HCT116 (cell line): ENCODE measurements at regions not wholly inside any gene's neighbourhood (a gene's known extent, or its start where the extent isn't known, plus 50 kb on each side); places are given as distances from the start of the nearest gene placed in this dataset.

ENCODE experiments used
- ATAC-seq: fragments of 200-7000 bp; cut with Tn5 transposase; 2 replicates; pipeline ENCODE4 v1.9.1; 2020; ENCODE audit warnings: mild to moderate bottlenecking, moderate library complexity
- BruUV-seq: library from RNA; stranded (reverse); fragments of 400-500 nt; replicated peaks from 2 replicates; lab custom pipeline; 2021; lab: Mats Ljungman, UMichigan
- CTCF ChIA-PET: fragments of 300-600 bp; sonication (Branson Sonifier 250); formaldehyde crosslinking; loops from one replicate; lab custom pipeline; 2021; ENCODE audit warnings: antibody characterized with exemption; lab: Charles Lee
- POLR2A ChIA-PET: fragments of 300-600, 350-600 bp; sonication (Branson Sonifier 250); formaldehyde crosslinking; loops from one replicate; lab custom pipeline; 2021; ENCODE audit warnings: antibody characterized with exemption; lab: Charles Lee
- RAD21 ChIA-PET, 2 experiments: fragments of 300-600 bp; sonication (Branson Sonifier 250); formaldehyde crosslinking; loops; one replicate each; lab custom pipeline; 2023; ENCODE audit warnings: low total read pairs in 2 of 2; ENCODE audit not compliant: uncharacterized antibody in 2 of 2, unreplicated experiment in 2 of 2, low non-redundant PET in 1 of 2; lab: Charles Lee
- DNase-seq: peaks from one replicate; pipeline ENCODE4 v3.0.0-alpha.2; 2010; ENCODE audit warnings: low read depth, low spot score
- H2AFZ ChIP-seq: fragments of 200-600 bp; shearing (Covaris generic), sonication (generic); 2 replicates; pipeline ENCODE4 v1.6.1; 2017; ENCODE audit warnings: low read depth, mixed run types, mixed read lengths, antibody characterized with exemption, low read length; ENCODE audit not compliant: poor library complexity, severe bottlenecking
- H3K27ac ChIP-seq: 2 replicates; pipeline ENCODE4 v1.5.1; 2012; ENCODE audit warnings: low read depth, low read length
- H3K27me3 ChIP-seq: fragments of 200-600 bp; sonication (generic); 2 replicates; pipeline ENCODE4 v1.6.1; 2016; ENCODE audit warnings: mixed run types, low read length, mixed read lengths; ENCODE audit not compliant: insufficient read depth
- H3K36me3 ChIP-seq, 2 experiments: fragments of 200-500 bp in 1 of 2; fragments of 200-600 bp in 1 of 2; sonication (Bioruptor generic) in 1 of 2; sonication (generic) in 1 of 2; 2 replicates each; pipeline versions ENCODE4 v1.5.1 to v1.6.1; 2014 to 2016; ENCODE audit warnings: low read length in 2 of 2, inconsistent platforms in 1 of 2, mixed read lengths in 1 of 2, mixed run types in 1 of 2; ENCODE audit not compliant: insufficient read depth in 2 of 2, control insufficient read depth in 1 of 2
- H3K4me1 ChIP-seq, 2 experiments: fragments of 200-600 bp in 1 of 2; sonication (generic) in 1 of 2; 2 replicates each; pipeline versions ENCODE4 v1.5.1 to v1.6.1; 2012 to 2017; ENCODE audit warnings: low read length in 2 of 2, inconsistent platforms in 1 of 2, mild to moderate bottlenecking in 1 of 2, mixed read lengths in 1 of 2, mixed run types in 1 of 2, moderate library complexity in 1 of 2; ENCODE audit not compliant: insufficient read depth in 2 of 2, control insufficient read depth in 1 of 2
- H3K4me2 ChIP-seq: fragments of 200-600 bp; sonication (generic); 2 replicates; pipeline ENCODE4 v1.6.1; 2017; ENCODE audit warnings: mixed run types, low read length, mixed read lengths
- H3K4me3 ChIP-seq, 2 experiments: fragments of 200-600 bp in 1 of 2; sonication (generic) in 1 of 2; replicated peaks in 1 of 2; 2 replicates each; pipeline ENCODE4 v1.5.1; 2011 to 2016; ENCODE audit warnings: low read length in 2 of 2, control low read depth in 1 of 2, low read depth in 1 of 2, mild to moderate bottlenecking in 1 of 2, mixed read lengths in 1 of 2, mixed run types in 1 of 2
- H3K79me2 ChIP-seq: fragments of 200-600 bp; sonication (generic); 2 replicates; pipeline ENCODE4 v1.6.1; 2017; ENCODE audit warnings: mild to moderate bottlenecking, mixed run types, low read length, moderate library complexity, mixed read lengths; ENCODE audit not compliant: insufficient read depth
- H3K9ac ChIP-seq: fragments of 200-600 bp; sonication (generic); 2 replicates; pipeline ENCODE4 v1.6.1; 2016; ENCODE audit warnings: low read length, mixed read lengths
- H3K9me2 ChIP-seq: fragments of 200-600 bp; sonication (generic), shearing (Covaris generic); 2 replicates; pipeline ENCODE4 v1.6.1; 2017; ENCODE audit warnings: mixed run types, mild to moderate bottlenecking, moderate library complexity; ENCODE audit not compliant: insufficient read depth
- H3K9me3 ChIP-seq, 2 experiments: fragments of 200-500 bp in 1 of 2; fragments of 200-600 bp in 1 of 2; sonication (Bioruptor generic) in 1 of 2; sonication (generic) in 1 of 2; 2 replicates each; pipeline ENCODE4 v1.6.1; 2014 to 2017; ENCODE audit warnings: low read length in 2 of 2, mixed read lengths in 2 of 2, inconsistent platforms in 1 of 2, low read depth in 1 of 2, mild to moderate bottlenecking in 1 of 2, mixed run types in 1 of 2, moderate library complexity in 1 of 2; ENCODE audit not compliant: control insufficient read depth in 1 of 2, insufficient read depth in 1 of 2
- H4K20me1 ChIP-seq: fragments of 200-600 bp; sonication (generic), shearing (Covaris generic); 2 replicates; pipeline ENCODE4 v1.6.1; 2017; ENCODE audit warnings: mixed run types, mild to moderate bottlenecking, moderate library complexity; ENCODE audit not compliant: insufficient read depth
- ATF3 ChIP-seq: IDR thresholded peaks from 2 replicates; pipeline ENCODE4 v1.6.1; 2012
- CBX3 ChIP-seq: IDR thresholded peaks from 2 replicates; pipeline ENCODE4 v1.6.1; 2012; ENCODE audit warnings: low read depth
- CEBPB ChIP-seq: IDR thresholded peaks from 2 replicates; pipeline ENCODE4 v1.6.1; 2012; ENCODE audit warnings: low read depth
- CTCF ChIP-seq, 3 experiments: fragments of 200-600 bp in 1 of 3; sonication (generic) in 1 of 3; IDR thresholded peaks in 2 of 3; conservative IDR thresholded peaks in 1 of 3; 2 replicates each; pipeline ENCODE4 v1.5.1; 2012 to 2017; ENCODE audit warnings: low read depth in 2 of 3, low read length in 2 of 3, antibody characterized with exemption in 1 of 3, borderline replicate concordance in 1 of 3, control low read depth in 1 of 3, mild to moderate bottlenecking in 1 of 3, mixed read lengths in 1 of 3, mixed run types in 1 of 3, moderate library complexity in 1 of 3; ENCODE audit not compliant: insufficient read depth in 1 of 3
- ELF1 ChIP-seq: IDR thresholded peaks from 2 replicates; pipeline ENCODE4 v1.6.1; 2012; ENCODE audit warnings: low read depth, borderline replicate concordance
- EZH2 ChIP-seq: fragments of 200-600 bp; sonication (generic); IDR thresholded peaks from 2 replicates; pipeline ENCODE4 v1.6.1; 2017; ENCODE audit warnings: antibody characterized with exemption, mixed run types
- EZH2phosphoT487 ChIP-seq: fragments of 200-600 bp; IDR thresholded peaks from 2 replicates; pipeline ENCODE4 v1.6.1; 2018; ENCODE audit warnings: antibody characterized with exemption, borderline replicate concordance
- FOSL1 ChIP-seq: IDR thresholded peaks from 2 replicates; pipeline ENCODE4 v1.6.1; 2012; ENCODE audit warnings: low read depth
- JUND ChIP-seq: IDR thresholded peaks from 2 replicates; pipeline ENCODE4 v1.6.1; 2012
- POLR2AphosphoS5 ChIP-seq: IDR thresholded peaks from 2 replicates; pipeline ENCODE4 v1.6.1; 2011; ENCODE audit warnings: mild to moderate bottlenecking, low read depth, low read length, moderate library complexity
- RAD21 ChIP-seq: IDR thresholded peaks from 2 replicates; pipeline ENCODE4 v1.6.1; 2012; ENCODE audit warnings: low read depth, mild to moderate bottlenecking
- SIN3A ChIP-seq: IDR thresholded peaks from 2 replicates; pipeline ENCODE4 v1.6.1; 2012; ENCODE audit warnings: low read depth
- SP1 ChIP-seq: IDR thresholded peaks from 2 replicates; pipeline ENCODE4 v1.6.1; 2012; ENCODE audit warnings: low read depth
- TCF7L2 ChIP-seq: IDR thresholded peaks from 2 replicates; pipeline ENCODE4 v1.7.0; 2011; ENCODE audit warnings: borderline replicate concordance, inconsistent platforms; ENCODE audit not compliant: insufficient read depth, insufficient read length; ENCODE audit errors: extremely low read depth
- YY1 ChIP-seq: IDR thresholded peaks from 2 replicates; pipeline ENCODE4 v1.6.1; 2011; ENCODE audit warnings: low read length, low read depth, moderate library complexity, mild to moderate bottlenecking; ENCODE audit not compliant: insufficient replicate concordance; ENCODE audit errors: extremely low read depth
- ZBTB33 ChIP-seq: IDR thresholded peaks from 2 replicates; pipeline ENCODE4 v1.6.1; 2011; ENCODE audit warnings: mild to moderate bottlenecking, low read length, moderate library complexity; ENCODE audit not compliant: insufficient replicate concordance; ENCODE audit errors: extremely low read depth
- ZFX ChIP-seq: fragments of 450-650 bp; IDR thresholded peaks from 2 replicates; pipeline ENCODE4 v1.6.1; 2017
- ZNF274 ChIP-seq: fragments of 200-500 bp; sonication (Bioruptor generic); IDR thresholded peaks from 2 replicates; pipeline ENCODE4 v1.6.1; 2014; ENCODE audit warnings: mild to moderate bottlenecking, low read depth, low read length, inconsistent platforms
- intact Hi-C: fragments of 100-400 bp; cut with micrococcal nuclease; formaldehyde crosslinking; loops from 2 replicates; pipeline ENCODE4 v1.10.0; 2022
- TF ChIP-seq, protein P1 (sequence below): IDR thresholded peaks from 2 replicates; pipeline ENCODE4 v1.6.1; 2012; ENCODE audit warnings: low read depth
- TF ChIP-seq, protein P2 (sequence below): IDR thresholded peaks from 2 replicates; pipeline ENCODE4 v1.6.1; 2012

DNA sequence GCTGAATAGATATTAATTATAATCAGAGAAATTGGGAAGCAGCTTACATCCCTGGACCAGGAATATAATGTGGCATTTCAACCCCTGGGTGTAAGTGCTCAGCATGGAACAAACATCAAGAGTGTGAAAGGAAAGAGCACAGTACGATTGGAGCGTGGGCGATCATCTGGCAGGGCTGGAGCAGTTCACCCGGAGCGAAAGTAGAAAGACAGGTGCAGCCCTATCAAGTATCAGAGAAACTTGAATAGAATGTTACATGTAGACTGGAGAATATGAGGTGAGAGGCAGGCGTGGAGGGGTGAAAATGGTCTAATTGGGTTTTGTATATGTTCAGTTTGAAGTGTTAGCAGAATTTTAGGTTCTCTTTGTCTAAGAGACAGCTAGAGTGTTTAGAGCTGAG is 303.0 kb downstream of the MDFIC start:
- ChIA-PET POLR2A (no interaction called here), CTCF (no interaction called here)
- H3K27ac ChIP-seq = no peak overlapping the region

More for the DNA sequence above, 303.0 kb downstream of the MDFIC start:
- no peak for ATAC-seq
- H3K4me2 ChIP-seq = no peak overlapping the region
- no peaks in the 10 kb centered on the region for H4K20me1 ChIP-seq
- no peak overlapping the region for H2AFZ ChIP-seq
- no peaks in the 10 kb centered on the region for H3K9me3 ChIP-seq
- no peak overlapping the region for H3K9ac ChIP-seq
- BruUV-seq = no TSS peak
- no peaks in the 10 kb centered on the region for H3K36me3 ChIP-seq
- RAD21 ChIA-PET = no interaction called here
- no peak overlapping the region for H3K4me3 ChIP-seq
- no peak for DNase-seq
- H3K9me2 ChIP-seq = no peaks in the 10 kb centered on the region
- H3K27me3 ChIP-seq = no peaks in the 10 kb centered on the region
- intact Hi-C loops = no loop called here
- H3K4me1 ChIP-seq = peaks cover 9 to 10% of the 10 kb centered on the region in 2 experiments; a peak in 3 of 4 replicates
- TF ChIP-seq CBX3 (no peak), CTCF (IDR thresholded peaks at IDR 0.05 in 2 of 3, conservative IDR thresholded peaks at IDR 0.05 in 1 of 3; ENCODE audit: borderline replicate concordance in 1 of 3, insufficient read depth in 1 of 3, low read depth in 2 of 3, low read length in 2 of 3) (no peak), RAD21 (no peak), SP1 (no peak), EZH2 (no peak), ZFX (no peak), EZH2phosphoT487 (no peak), ATF3 (no peak), ZNF274 (no peak), YY1 (no peak), TCF7L2 (no peak), JUND (no peak), FOSL1 (no peak), ELF1 (no peak), ZBTB33 (no peak), CEBPB (no peak), SIN3A (no peak), POLR2AphosphoS5 (no peak)
- TF ChIP-seq, protein P1, sequence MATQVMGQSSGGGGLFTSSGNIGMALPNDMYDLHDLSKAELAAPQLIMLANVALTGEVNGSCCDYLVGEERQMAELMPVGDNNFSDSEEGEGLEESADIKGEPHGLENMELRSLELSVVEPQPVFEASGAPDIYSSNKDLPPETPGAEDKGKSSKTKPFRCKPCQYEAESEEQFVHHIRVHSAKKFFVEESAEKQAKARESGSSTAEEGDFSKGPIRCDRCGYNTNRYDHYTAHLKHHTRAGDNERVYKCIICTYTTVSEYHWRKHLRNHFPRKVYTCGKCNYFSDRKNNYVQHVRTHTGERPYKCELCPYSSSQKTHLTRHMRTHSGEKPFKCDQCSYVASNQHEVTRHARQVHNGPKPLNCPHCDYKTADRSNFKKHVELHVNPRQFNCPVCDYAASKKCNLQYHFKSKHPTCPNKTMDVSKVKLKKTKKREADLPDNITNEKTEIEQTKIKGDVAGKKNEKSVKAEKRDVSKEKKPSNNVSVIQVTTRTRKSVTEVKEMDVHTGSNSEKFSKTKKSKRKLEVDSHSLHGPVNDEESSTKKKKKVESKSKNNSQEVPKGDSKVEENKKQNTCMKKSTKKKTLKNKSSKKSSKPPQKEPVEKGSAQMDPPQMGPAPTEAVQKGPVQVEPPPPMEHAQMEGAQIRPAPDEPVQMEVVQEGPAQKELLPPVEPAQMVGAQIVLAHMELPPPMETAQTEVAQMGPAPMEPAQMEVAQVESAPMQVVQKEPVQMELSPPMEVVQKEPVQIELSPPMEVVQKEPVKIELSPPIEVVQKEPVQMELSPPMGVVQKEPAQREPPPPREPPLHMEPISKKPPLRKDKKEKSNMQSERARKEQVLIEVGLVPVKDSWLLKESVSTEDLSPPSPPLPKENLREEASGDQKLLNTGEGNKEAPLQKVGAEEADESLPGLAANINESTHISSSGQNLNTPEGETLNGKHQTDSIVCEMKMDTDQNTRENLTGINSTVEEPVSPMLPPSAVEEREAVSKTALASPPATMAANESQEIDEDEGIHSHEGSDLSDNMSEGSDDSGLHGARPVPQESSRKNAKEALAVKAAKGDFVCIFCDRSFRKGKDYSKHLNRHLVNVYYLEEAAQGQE = no peak
- TF ChIP-seq, protein P2, sequence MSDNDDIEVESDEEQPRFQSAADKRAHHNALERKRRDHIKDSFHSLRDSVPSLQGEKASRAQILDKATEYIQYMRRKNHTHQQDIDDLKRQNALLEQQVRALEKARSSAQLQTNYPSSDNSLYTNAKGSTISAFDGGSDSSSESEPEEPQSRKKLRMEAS = no peak
- H3K79me2 ChIP-seq = no peaks in the 10 kb centered on the region
